Right lobe of liver (tissue), 6 donors: ENCODE measurements at regions not wholly inside any gene's neighbourhood (a gene's known extent, or its start where the extent isn't known, plus 50 kb on each side); places are given as distances from the start of the nearest gene placed in this dataset.

Source experiments
- ATAC-seq, 4 donors: fragments of 200-7000 bp; cut with Tn5 transposase; one replicate each; pipeline ENCODE4 v1.9.1; 2020; ENCODE audit warnings: mild to moderate bottlenecking in 4 of 4, moderate library complexity in 4 of 4
- DNase-seq, 3 donors: peaks; one replicate each; pipeline ENCODE4 v3.0.0-alpha.2; 2020
- H3K27ac ChIP-seq, 3 donors: fragments of 200-600 bp; one replicate each; pipeline ENCODE4 v1.8.0; 2022
- H3K27me3 ChIP-seq, 2 donors: fragments of 200-600 bp; one replicate each; pipeline ENCODE4 v1.8.0; 2022
- H3K36me3 ChIP-seq, 4 donors: fragments of 200-600 bp; sonication (generic) in 1 of 4; one replicate each; pipeline versions ENCODE4 v1.5.1 to v1.8.0; 2017 to 2022; ENCODE audit warnings: control low read depth in 1 of 4
- H3K4me1 ChIP-seq, 4 donors: fragments of 200-600 bp; sonication (generic) in 1 of 4; one replicate each; pipeline versions ENCODE4 v1.5.1 to v1.8.0; 2017 to 2022; ENCODE audit warnings: control low read depth in 1 of 4
- H3K4me3 ChIP-seq, 3 donors: fragments of 200-600 bp; one replicate each; pipeline ENCODE4 v1.8.0; 2022
- H3K9me3 ChIP-seq, 4 donors: fragments of 200-600 bp; sonication (generic) in 1 of 4; one replicate each; pipeline versions ENCODE4 v1.5.1 to v1.8.0; 2017 to 2022; ENCODE audit warnings: control low read depth in 1 of 4
- POLR2A ChIP-seq: fragments of 450-650 bp; IDR thresholded peaks from one replicate; pipeline ENCODE4 v1.6.1; 2017; ENCODE audit warnings: antibody characterized with exemption, mild to moderate bottlenecking
- WGBS: methylation state at CpG from one replicate; pipeline ENCODE4 v1.1.6; 2018; ENCODE audit warnings: low coverage, low lambda C conversion rate; ENCODE audit not compliant: insufficient coverage; ENCODE audit errors: missing lambda C conversion rate; 5-methylcytosine and 5-hydroxymethylcytosine counted together
- intact Hi-C, 2 donors: fragments of 100-400 bp; cut with DNase I; formaldehyde crosslinking; loops; one replicate each; pipeline versions ENCODE4 v1.11.2 to v1.14.1; 2022
- TF ChIP-seq, protein P1 (sequence below), 4 donors: fragments of 200-600 bp in 3 of 4; fragments of 450-650 bp in 1 of 4; IDR thresholded peaks; one replicate each; pipeline versions ENCODE4 v1.5.1 to v1.8.0; 2016 to 2022; ENCODE audit warnings: antibody characterized with exemption in 4 of 4, mild to moderate bottlenecking in 2 of 4
- donor health status: DM: no; HTN: yes; CAD: no.
- donor health status: DM: no; HTN: no; CAD: no.
- donor health status: DM: no; HTN: no; CAD: no.
- donor health status: DM: no; HTN: yes; CAD: no.
- donor health status: DM: no; HTN: yes; CAD: no.

DNA sequence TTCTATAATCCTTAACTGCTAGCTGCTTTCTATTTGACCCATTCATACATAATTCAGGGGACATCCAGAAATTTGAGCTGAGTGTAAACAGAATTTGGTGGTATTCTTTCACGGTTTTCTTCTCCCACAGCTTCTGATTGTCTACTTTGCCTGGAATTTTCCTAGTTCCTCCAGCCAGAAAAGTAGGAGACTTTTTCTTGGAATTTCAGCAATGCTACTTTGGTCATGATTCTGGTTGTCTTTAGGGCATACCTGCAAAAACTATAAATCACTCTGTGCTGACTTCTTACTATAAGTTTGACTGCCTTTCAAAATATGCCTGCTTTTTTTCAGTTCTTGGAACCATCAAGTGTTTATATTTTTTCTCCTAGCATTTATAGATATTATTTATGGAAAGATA lies 260.2 kb downstream of the TMEM38B start:
- TF ChIP-seq, protein P1, sequence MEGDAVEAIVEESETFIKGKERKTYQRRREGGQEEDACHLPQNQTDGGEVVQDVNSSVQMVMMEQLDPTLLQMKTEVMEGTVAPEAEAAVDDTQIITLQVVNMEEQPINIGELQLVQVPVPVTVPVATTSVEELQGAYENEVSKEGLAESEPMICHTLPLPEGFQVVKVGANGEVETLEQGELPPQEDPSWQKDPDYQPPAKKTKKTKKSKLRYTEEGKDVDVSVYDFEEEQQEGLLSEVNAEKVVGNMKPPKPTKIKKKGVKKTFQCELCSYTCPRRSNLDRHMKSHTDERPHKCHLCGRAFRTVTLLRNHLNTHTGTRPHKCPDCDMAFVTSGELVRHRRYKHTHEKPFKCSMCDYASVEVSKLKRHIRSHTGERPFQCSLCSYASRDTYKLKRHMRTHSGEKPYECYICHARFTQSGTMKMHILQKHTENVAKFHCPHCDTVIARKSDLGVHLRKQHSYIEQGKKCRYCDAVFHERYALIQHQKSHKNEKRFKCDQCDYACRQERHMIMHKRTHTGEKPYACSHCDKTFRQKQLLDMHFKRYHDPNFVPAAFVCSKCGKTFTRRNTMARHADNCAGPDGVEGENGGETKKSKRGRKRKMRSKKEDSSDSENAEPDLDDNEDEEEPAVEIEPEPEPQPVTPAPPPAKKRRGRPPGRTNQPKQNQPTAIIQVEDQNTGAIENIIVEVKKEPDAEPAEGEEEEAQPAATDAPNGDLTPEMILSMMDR (IDR thresholded peaks at IDR 0.05), result no peak
- no peak for TF ChIP-seq POLR2A
- no peaks in the 10 kb centered on the region for H3K36me3 ChIP-seq
- no peaks in the 10 kb centered on the region for H3K27me3 ChIP-seq
- intact Hi-C loops, result no loop called here
- H3K4me3 ChIP-seq, result no peak overlapping the region
- H3K4me1 ChIP-seq, result no peaks in the 10 kb centered on the region
- H3K27ac ChIP-seq, result no peak overlapping the region
- ATAC-seq (no peak), DNase-seq (no peak)
- H3K9me3 ChIP-seq, result no peaks in the 10 kb centered on the region
- WGBS, result 100% methylated on average over 1 of the region's 1 CpG

- Histone ChIP-seq H3K4me3 (no peak overlapping the region), H3K27ac (no peak overlapping the region), H3K9me3 (no peaks in the 10 kb centered on the region), H3K4me1 (no peaks in the 10 kb centered on the region), H3K36me3 (no peaks in the 10 kb centered on the region), H3K27me3 (no peaks in the 10 kb centered on the region)
- 60% methylated on average over 1 of the region's 1 CpG for WGBS
- no peak for DNase-seq
- no peak for ATAC-seq
- intact Hi-C loops, result no loop called here
- no peak for TF ChIP-seq POLR2A
- TF ChIP-seq, protein P1 (IDR thresholded peaks at IDR 0.05), result no peak
These were observed 263.5 kb downstream of the TMEM38B start for GRCh38 chr9:105957830-105958229.

DNA sequence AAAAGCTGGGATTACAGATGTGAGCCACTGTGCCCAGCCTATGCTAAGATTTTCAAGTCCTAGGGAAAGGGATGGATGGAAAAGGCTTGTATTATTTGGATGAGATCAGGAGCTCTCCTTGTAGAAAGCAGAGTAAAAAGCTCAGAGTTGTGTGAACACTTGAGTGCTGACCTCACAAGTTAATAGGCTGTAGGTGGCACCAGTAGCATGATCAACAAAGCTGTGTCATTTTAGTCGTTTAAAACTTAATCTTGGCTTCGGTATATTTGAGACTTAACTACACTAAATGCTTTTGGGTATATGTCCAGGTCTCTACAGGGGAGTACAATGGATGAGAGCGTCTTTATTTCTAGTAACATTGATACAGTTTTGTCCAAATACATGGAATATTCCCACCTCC lies 264.2 kb downstream of the TMEM38B start:
- no peak for DNase-seq

DNA sequence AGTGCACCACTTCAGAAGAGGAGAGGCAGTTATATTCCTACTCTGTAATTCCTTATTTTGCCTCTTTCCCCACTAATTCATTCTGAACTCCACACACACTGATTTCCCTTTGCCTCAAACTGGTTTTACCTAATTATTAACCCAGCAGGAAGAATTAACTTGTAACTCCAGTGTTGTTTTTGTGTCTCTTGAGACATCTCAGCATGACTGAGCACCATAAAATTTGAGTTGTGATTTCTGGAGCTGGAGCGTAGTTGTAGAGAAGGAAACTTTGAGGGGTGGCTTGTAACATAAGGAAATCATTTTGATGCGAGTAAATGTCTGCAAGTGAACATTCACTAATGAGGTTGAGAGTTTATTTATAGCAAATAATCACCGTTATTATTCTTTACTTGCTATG lies 265.2 kb downstream of the TMEM38B start:
- Histone ChIP-seq H3K27me3 (no peaks in the 10 kb centered on the region), H3K27ac (no peak overlapping the region), H3K4me3 (no peak overlapping the region), H3K36me3 (no peaks in the 10 kb centered on the region), H3K4me1 (no peaks in the 10 kb centered on the region), H3K9me3 (no peaks in the 10 kb centered on the region)
- intact Hi-C loops, result no loop called here
- TF ChIP-seq, protein P1 (IDR thresholded peaks at IDR 0.05), result no peak
- TF ChIP-seq POLR2A, result no peak
- WGBS, result 81% methylated on average over 3 of the region's 3 CpGs
- no peak for ATAC-seq
- DNase-seq, result no peak

More for the DNA sequence above, 264.2 kb downstream of the TMEM38B start:
- Histone ChIP-seq H3K27ac (no peak overlapping the region), H3K36me3 (no peaks in the 10 kb centered on the region), H3K4me3 (no peak overlapping the region), H3K9me3 (no peaks in the 10 kb centered on the region), H3K27me3 (no peaks in the 10 kb centered on the region), H3K4me1 (no peaks in the 10 kb centered on the region)
- WGBS, result 39% methylated on average over 3 of the region's 3 CpGs
- no peak for TF ChIP-seq POLR2A
- TF ChIP-seq, protein P1 (IDR thresholded peaks at IDR 0.05), result peak; percentile 7 to 42 (median 11)
- intact Hi-C loops, result no loop called here
- peak in 3 of 4 donors; percentile 36 to 66 (median 45) for ATAC-seq
